Loucy (cell line): ENCODE measurements at regions not wholly inside any gene's neighbourhood (a gene's known extent, or its start where the extent isn't known, plus 50 kb on each side); places are given as distances from the start of the nearest gene placed in this dataset.
"Not testable (repeated sequence)": the region's sequence is repeated elsewhere in the genome, so short reads cannot be mapped to it uniquely, and the experiment has no call there.

Experiments used
- H2AFZ ChIP-seq: fragments of 200-600 bp; sonication (generic); 2 replicates; pipeline ENCODE4 v1.6.0; 2016; ENCODE audit warnings: antibody characterized with exemption, mild to moderate bottlenecking, low read length, moderate library complexity
- H3F3A ChIP-seq: fragments of 200-600 bp; 2 replicates; pipeline ENCODE4 v1.6.0; 2016; ENCODE audit warnings: antibody characterized with exemption, low read depth, mild to moderate bottlenecking
- H3K27me3 ChIP-seq: fragments of 200-600 bp; sonication (generic); 2 replicates; pipeline ENCODE4 v1.6.1; 2014; ENCODE audit warnings: low read length, mild to moderate bottlenecking; ENCODE audit not compliant: insufficient read depth, poor library complexity, severe bottlenecking
- H3K36me3 ChIP-seq: fragments of 200-600 bp; sonication (generic); 2 replicates; pipeline ENCODE4 v1.6.1; 2016; ENCODE audit warnings: low read length; ENCODE audit not compliant: insufficient read depth
- H3K4me1 ChIP-seq: fragments of 200-600 bp; sonication (generic); 2 replicates; pipeline ENCODE4 v1.5.1; 2014; ENCODE audit warnings: low read length, mild to moderate bottlenecking; ENCODE audit not compliant: insufficient read depth, poor library complexity, severe bottlenecking
- H3K4me2 ChIP-seq: fragments of 200-600 bp; sonication (generic); 2 replicates; pipeline ENCODE4 v1.6.0; 2014; ENCODE audit warnings: antibody characterized with exemption, low read length, low read depth, mild to moderate bottlenecking; ENCODE audit not compliant: poor library complexity, severe bottlenecking
- H3K4me3 ChIP-seq: fragments of 200-600 bp; sonication (generic); 2 replicates; pipeline ENCODE4 v1.5.1; 2014; ENCODE audit warnings: low read length, mild to moderate bottlenecking, mixed read lengths; ENCODE audit not compliant: poor library complexity, severe bottlenecking
- H3K79me2 ChIP-seq: fragments of 200-600 bp; sonication (generic); 2 replicates; pipeline ENCODE4 v1.6.1; 2014; ENCODE audit warnings: low read length; ENCODE audit not compliant: insufficient read depth
- H3K9ac ChIP-seq: fragments of 200-600 bp; sonication (generic); 2 replicates; pipeline ENCODE4 v1.6.0; 2014; ENCODE audit warnings: mild to moderate bottlenecking, low read depth, low read length, moderate library complexity; ENCODE audit not compliant: poor library complexity, severe bottlenecking
- H3K9me2 ChIP-seq: fragments of 200-600 bp; sonication (generic); replicated peaks from 2 replicates; pipeline ENCODE4 v1.6.1; 2016; ENCODE audit warnings: low read depth, low read length, mixed read lengths
- H3K9me3 ChIP-seq: fragments of 200-600 bp; sonication (generic); 2 replicates; pipeline ENCODE4 v1.6.1; 2014; ENCODE audit warnings: mild to moderate bottlenecking, antibody characterized with exemption, low read length, low read depth; ENCODE audit not compliant: insufficient read depth
- H4K20me1 ChIP-seq: fragments of 200-600 bp; sonication (generic); 2 replicates; pipeline ENCODE4 v1.6.0; 2014; ENCODE audit warnings: antibody characterized with exemption, low read length, mild to moderate bottlenecking; ENCODE audit not compliant: insufficient read depth, poor library complexity, severe bottlenecking
- CTCF ChIP-seq: fragments of 200-600 bp; sonication (generic); conservative IDR thresholded peaks from 2 replicates; pipeline ENCODE4 v1.5.1; 2014; ENCODE audit warnings: mild to moderate bottlenecking, antibody characterized with exemption, low read length
- EZH2phosphoT487 ChIP-seq: fragments of 200-600 bp; IDR thresholded peaks from 2 replicates; pipeline ENCODE4 v1.6.1; 2018; ENCODE audit warnings: antibody characterized with exemption, mild to moderate bottlenecking, moderate library complexity, borderline replicate concordance

GRCh38 chr17:83204230-83204725, 124.9 kb downstream of the METRNL start:
- H3K9me3 ChIP-seq = no peaks in the 10 kb centered on the region
- H3K4me1 ChIP-seq = peaks cover 30% of the 10 kb centered on the region
- H3K27me3 ChIP-seq = no peaks in the 10 kb centered on the region
- H3F3A ChIP-seq = no peaks in the 10 kb centered on the region
- no peak overlapping the region for H3K4me2 ChIP-seq
- no peaks in the 10 kb centered on the region for H4K20me1 ChIP-seq
- TF ChIP-seq CTCF = no peak
- TF ChIP-seq EZH2phosphoT487 = no peak
- H3K79me2 ChIP-seq = no peaks in the 10 kb centered on the region
- H3K36me3 ChIP-seq = no peaks in the 10 kb centered on the region
- no peak overlapping the region for H3K4me3 ChIP-seq
- no peak overlapping the region for H3K9ac ChIP-seq
- H2AFZ ChIP-seq = no peak overlapping the region
- no peaks in the 10 kb centered on the region for H3K9me2 ChIP-seq

GRCh38 chr17:83204736-83205386, 125.5 kb downstream of the METRNL start:
- not testable (repeated sequence) for H3K9me2 ChIP-seq, H3K36me3 ChIP-seq, H3K4me2 ChIP-seq, H3F3A ChIP-seq, H3K27me3 ChIP-seq, H3K4me3 ChIP-seq, H3K9ac ChIP-seq, H4K20me1 ChIP-seq, H3K79me2 ChIP-seq, H3K9me3 ChIP-seq, H2AFZ ChIP-seq
- H3K4me1 ChIP-seq = peaks cover 24% of the 10 kb centered on the region

DNA sequence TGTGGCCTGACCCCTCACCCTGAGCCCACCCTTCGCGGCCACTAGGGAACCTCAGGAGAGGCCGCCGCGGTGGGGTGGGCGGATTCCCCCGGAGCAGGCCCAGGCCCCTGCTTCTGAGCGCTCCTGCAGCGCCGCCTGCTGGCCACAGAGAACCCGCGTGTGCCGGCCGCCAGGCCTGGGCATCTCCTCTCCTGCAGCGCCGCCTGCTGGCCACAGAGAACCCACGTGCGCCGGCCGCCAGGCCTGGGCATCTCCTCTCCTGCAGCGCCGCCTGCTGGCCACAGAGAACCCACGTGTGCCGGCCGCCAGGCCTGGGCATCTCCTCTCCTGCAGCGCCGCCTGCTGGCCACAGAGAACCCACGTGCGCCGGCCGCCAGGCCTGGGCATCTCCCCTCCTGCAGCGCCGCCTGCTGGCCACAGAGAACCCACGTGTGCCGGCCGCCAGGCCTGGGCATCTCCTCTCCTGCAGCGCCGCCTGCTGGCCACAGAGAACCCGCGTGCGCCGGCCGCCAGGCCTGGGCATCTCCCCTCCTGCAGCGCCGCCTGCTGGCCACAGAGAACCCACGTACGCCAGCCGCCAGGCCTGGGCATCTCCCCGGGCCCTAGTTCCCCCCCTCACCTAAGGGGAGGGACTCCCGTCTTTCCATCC, 126.1 kb downstream of the METRNL start:
- not testable (repeated sequence) for H3K9me2 ChIP-seq, H3K9me3 ChIP-seq, H3F3A ChIP-seq, H2AFZ ChIP-seq, H3K27me3 ChIP-seq, H3K4me2 ChIP-seq, H3K9ac ChIP-seq, H3K4me3 ChIP-seq, H4K20me1 ChIP-seq, H3K36me3 ChIP-seq, H3K79me2 ChIP-seq
- peak; percentile 44 for TF ChIP-seq CTCF
- peaks cover 18% of the 10 kb centered on the region for H3K4me1 ChIP-seq

DNA sequence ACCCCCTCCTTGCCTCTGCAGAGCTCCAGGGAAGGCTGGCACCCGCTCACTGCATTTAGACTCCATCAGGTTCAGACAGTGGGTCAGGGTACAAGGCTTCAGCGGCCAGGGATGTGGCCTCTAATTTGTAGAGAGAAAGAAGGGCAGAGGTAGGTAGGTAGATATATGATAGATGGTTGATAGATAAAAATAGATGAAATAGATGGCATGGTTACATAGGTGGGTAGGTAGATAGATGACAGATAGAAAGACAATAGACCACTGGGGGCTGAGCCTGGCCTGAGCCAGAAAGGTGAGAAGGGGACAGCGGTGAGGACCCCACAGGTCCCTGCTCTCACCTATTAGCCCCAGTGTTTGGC, 126.6 kb downstream of the METRNL start:
- H3F3A ChIP-seq, H3K36me3 ChIP-seq, H3K4me2 ChIP-seq, H2AFZ ChIP-seq, H3K9me3 ChIP-seq, H3K9me2 ChIP-seq, H4K20me1 ChIP-seq, H3K27me3 ChIP-seq, H3K4me3 ChIP-seq, H3K79me2 ChIP-seq, H3K9ac ChIP-seq: not testable (repeated sequence)
- peaks cover 13% of the 10 kb centered on the region for H3K4me1 ChIP-seq

DNA sequence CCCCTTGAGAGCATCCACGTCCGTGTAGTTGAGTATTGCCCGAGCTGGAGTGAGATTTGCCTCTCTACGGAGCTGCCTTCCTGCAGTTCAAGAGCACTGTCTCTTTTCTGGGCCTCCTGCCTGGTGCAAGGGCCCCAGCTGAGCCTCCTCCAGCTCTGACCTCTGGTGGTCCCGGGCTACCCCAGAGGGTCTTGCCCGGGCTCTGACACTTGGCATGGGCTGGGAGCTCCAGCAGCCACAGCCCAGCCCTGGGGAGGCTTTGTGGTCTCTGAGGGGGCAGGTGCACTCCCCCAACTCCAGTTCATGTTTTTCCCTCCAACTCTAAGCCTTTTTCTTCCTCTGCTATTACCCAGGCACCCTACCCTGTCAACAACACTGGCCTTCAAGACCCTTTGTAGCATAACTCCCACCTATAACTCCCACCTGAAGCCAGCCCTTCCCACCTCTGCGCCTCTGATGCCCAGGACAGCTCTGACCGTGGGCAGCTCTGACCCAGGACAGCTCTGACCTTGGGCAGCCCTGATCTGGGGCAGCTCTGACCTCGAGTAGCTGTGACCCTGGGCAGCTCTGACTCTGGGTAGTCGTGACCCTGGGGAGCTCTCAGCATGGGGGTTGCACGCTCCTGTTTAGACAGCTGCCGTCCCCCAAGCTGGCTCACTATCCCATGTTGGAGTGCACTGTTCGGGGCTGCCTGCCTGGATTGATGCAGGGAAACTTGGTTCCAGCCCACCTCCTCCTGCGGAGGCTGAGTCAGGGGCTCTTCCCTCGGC, 127.6 kb downstream of the METRNL start:
- not testable (repeated sequence) for H3F3A ChIP-seq, H4K20me1 ChIP-seq, H3K27me3 ChIP-seq, H3K4me1 ChIP-seq, H3K4me3 ChIP-seq, H3K79me2 ChIP-seq, H3K9me2 ChIP-seq, H2AFZ ChIP-seq, H3K36me3 ChIP-seq, H3K9me3 ChIP-seq
- Histone ChIP-seq H3K4me2 (peak overlapping the region; percentile 16), H3K9ac (peak overlapping the region; percentile 48)
